Stimulated activated naive CD8-positive, alpha-beta T cell treated with anti-CD3 and anti-CD28 coated beads, Interleukin-15, amount 100 ng/mL, for 72 hours (primary cell): ENCODE measurements at regions not wholly inside any gene's neighbourhood (a gene's known extent, or its start where the extent isn't known, plus 50 kb on each side); places are given as distances from the start of the nearest gene placed in this dataset.
"Not testable (repeated sequence)": the region's sequence is repeated elsewhere in the genome, so short reads cannot be mapped to it uniquely, and the experiment has no call there.

Source experiments
- ATAC-seq: fragments of 150-1000 bp; cut with Tn5 transposase; 2 replicates; pipeline ENCODE4 v1.10.0; 2021; ENCODE audit warnings: mild to moderate bottlenecking, moderate library complexity
- DNase-seq, 2 donors: peaks; one replicate each; pipeline ENCODE4 v3.0.0; 2021 to 2022
- H3K27ac Mint-ChIP-seq, 2 donors: one replicate each; pipeline ENCODE4 v1.8.0; 2022; ENCODE audit warnings: mild to moderate bottlenecking in 2 of 2, mixed read lengths in 2 of 2, moderate library complexity in 2 of 2
- H3K27me3 Mint-ChIP-seq: one replicate; pipeline ENCODE4 v1.8.0; 2022; ENCODE audit warnings: mixed read lengths
- H3K4me1 Mint-ChIP-seq: one replicate; pipeline ENCODE4 v1.8.0; 2022; ENCODE audit warnings: mild to moderate bottlenecking, mixed read lengths
- H3K4me3 Mint-ChIP-seq, 2 donors: one replicate each; pipeline ENCODE4 v1.8.0; 2022; ENCODE audit warnings: mild to moderate bottlenecking in 2 of 2, mixed read lengths in 2 of 2, moderate library complexity in 1 of 2
- H3K9me3 Mint-ChIP-seq, 2 donors: one replicate each; pipeline ENCODE4 v1.8.0; 2022; ENCODE audit warnings: mixed read lengths in 2 of 2

- Mint-ChIP-seq H3K27me3 (no peaks in the 10 kb centered on the region), H3K9me3 (no peaks in the 10 kb centered on the region), H3K4me1 (no peaks in the 10 kb centered on the region), H3K27ac (no peak overlapping the region), H3K4me3 (no peak overlapping the region)
- ATAC-seq (no peak), DNase-seq (no peak)
Measured at GRCh38 chr17:71024969-71025368, 855.6 kb downstream of the KCNJ2 start.

DNA sequence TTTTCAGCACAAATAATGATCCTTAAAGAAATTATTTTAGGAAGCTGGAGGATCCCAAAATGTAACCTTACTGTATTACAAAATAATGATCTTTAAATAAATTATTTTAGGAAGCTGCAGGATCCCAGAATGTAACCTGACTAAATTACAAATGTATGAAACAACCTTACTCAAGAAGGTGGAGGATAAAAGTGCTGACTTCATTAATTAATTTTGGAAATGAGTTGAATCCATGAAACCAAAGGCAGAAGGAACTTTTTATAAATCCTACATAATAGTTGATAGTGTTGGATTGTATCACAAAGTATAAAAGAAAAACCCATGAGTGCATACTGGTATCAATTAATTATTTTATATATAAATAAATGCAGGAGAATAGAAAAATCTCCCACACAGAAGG lies 859.9 kb downstream of the KCNJ2 start:
- Mint-ChIP-seq H3K4me1 (no peaks in the 10 kb centered on the region), H3K27ac (no peak overlapping the region), H3K27me3 (no peaks in the 10 kb centered on the region), H3K4me3 (no peak overlapping the region), H3K9me3 (no peaks in the 10 kb centered on the region)
- DNase-seq (no peak), ATAC-seq (no peak)

DNA sequence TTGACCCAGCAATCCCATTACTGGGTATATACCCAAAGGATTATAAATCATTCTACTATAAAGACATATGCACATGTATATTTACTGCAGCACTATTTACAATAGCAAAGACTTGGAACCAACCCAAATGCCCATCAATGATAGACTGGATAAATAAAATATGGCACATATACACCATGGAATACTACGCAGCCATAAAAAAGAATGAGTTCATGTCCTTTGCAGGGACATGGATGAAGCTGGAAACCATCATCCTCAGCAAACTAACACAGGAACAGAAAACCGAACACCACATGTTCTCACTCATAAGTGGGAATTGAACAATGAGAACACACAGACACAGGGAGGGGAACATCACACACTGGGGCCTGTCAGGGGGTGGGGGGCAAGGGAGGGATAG lies 862.0 kb downstream of the KCNJ2 start:
- not testable (repeated sequence) for H3K9me3 Mint-ChIP-seq, H3K4me1 Mint-ChIP-seq, H3K4me3 Mint-ChIP-seq, ATAC-seq, DNase-seq, H3K27ac Mint-ChIP-seq, H3K27me3 Mint-ChIP-seq

GRCh38 chr17:71032746-71033273 lies 863.5 kb downstream of the KCNJ2 start:
- Mint-ChIP-seq H3K27me3 (no peaks in the 10 kb centered on the region), H3K4me3 (no peak overlapping the region), H3K27ac (no peak overlapping the region), H3K4me1 (no peaks in the 10 kb centered on the region), H3K9me3 (no peaks in the 10 kb centered on the region)
- no peak for ATAC-seq
- no peak for DNase-seq

DNA sequence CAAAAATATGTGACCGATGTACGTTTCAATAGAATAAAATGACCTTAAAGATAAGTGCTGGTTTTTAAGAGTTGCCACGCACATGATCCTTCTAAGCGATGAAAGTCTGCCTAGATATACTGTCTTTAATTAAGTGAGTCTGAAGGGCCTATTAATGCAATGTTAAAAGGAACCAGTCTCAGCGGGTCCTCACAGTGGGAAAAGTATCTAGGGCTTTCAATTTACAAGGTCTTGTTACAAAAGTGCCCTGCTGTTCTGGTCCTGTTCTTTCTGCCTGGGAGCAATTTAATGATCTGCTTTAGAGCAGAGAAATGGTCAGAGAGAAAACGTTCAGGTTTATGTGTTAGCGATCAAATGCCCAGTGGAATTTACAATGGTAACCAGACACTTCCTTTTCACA lies 864.0 kb downstream of the KCNJ2 start:
- Mint-ChIP-seq H3K4me1 (no peaks in the 10 kb centered on the region), H3K9me3 (no peaks in the 10 kb centered on the region), H3K27ac (no peak overlapping the region), H3K4me3 (no peak overlapping the region), H3K27me3 (no peaks in the 10 kb centered on the region)
- DNase-seq = no peak
- no peak for ATAC-seq

- Mint-ChIP-seq H3K9me3 (no peaks in the 10 kb centered on the region), H3K4me3 (no peak overlapping the region), H3K27ac (no peak overlapping the region), H3K27me3 (no peaks in the 10 kb centered on the region), H3K4me1 (no peaks in the 10 kb centered on the region)
- ATAC-seq = no peak
- DNase-seq = no peak
Measured at GRCh38 chr17:71035226-71035625, 865.9 kb downstream of the KCNJ2 start.

- no peaks in the 10 kb centered on the region for H3K27me3 Mint-ChIP-seq
- no peaks in the 10 kb centered on the region for H3K4me1 Mint-ChIP-seq
- ATAC-seq = no peak
- no peak overlapping the region for H3K27ac Mint-ChIP-seq
- H3K9me3 Mint-ChIP-seq = peaks cover 0 to 7% of the 10 kb centered on the region in 2 donors
- H3K4me3 Mint-ChIP-seq = no peak overlapping the region
- no peak for DNase-seq
Measured at GRCh38 chr17:71037386-71037785, 868.1 kb downstream of the KCNJ2 start.

DNA sequence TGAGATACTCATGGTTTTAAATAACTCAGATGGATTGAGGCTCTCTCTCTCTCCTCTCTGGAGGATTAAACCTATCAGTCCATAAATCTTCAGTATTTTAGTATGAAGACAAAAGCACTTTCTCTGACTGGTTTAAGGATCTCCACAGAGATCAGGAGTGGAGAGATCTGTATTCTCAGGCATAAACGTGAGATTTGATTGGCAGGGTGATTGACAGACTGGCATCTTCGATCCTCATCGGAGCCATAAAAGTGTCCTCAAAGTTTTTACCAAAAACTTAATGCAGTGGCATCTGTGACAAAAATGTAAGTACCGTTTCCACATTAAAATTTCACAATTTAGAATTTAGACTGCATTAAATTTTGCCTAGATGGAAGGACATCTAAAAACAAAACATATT lies 870.1 kb downstream of the KCNJ2 start:
- H3K9me3 Mint-ChIP-seq = peaks cover 8 to 10% of the 10 kb centered on the region in 2 donors
- DNase-seq (no peak), ATAC-seq (no peak)
- H3K4me3 Mint-ChIP-seq = no peak overlapping the region
- H3K4me1 Mint-ChIP-seq = no peaks in the 10 kb centered on the region
- no peak overlapping the region for H3K27ac Mint-ChIP-seq
- H3K27me3 Mint-ChIP-seq = no peaks in the 10 kb centered on the region

DNA sequence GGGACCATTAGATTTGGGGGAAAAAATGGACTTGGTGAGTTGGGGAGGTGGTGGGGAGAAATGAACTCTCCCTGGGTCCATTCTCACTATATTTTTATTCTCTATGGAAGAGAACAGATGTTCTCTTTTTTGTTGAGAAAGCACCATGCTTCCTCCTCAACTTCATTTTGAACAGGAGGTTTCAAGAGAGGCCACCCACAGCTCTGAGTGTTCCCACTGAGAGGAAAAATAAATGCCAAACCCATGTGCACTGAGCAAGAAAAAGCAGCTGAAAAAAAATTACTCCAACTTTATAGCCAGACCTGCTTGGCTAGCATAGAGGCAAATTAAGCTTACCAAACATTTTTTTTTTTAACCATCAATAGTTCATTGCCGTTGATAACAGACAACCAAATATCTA lies 883.6 kb downstream of the KCNJ2 start:
- ATAC-seq = no peak
- no peaks in the 10 kb centered on the region for H3K27me3 Mint-ChIP-seq

DNA sequence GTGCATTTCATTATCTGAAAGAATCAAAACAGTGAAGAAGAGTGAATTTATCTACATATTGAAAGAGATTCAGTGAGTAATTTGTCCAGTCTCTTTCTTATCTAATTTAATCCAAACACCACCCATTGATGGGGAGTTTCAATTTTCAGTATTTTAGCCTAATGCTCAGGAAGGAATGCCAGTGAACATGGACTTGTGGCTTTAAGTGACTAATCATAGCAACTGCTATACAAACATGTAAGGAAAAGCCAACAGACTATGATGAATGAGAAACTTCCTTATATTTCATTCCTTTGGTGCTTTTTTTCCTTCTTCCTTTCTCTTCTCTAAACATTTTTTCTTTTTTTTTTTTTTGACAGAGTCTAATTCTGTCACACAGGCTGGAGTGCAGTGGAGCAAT lies 885.8 kb downstream of the KCNJ2 start:
- H3K27ac Mint-ChIP-seq = no peak overlapping the region
- ATAC-seq = no peak
- H3K4me1 Mint-ChIP-seq = no peaks in the 10 kb centered on the region
- no peaks in the 10 kb centered on the region for H3K27me3 Mint-ChIP-seq
- H3K9me3 Mint-ChIP-seq = peaks cover 5 to 11% of the 10 kb centered on the region in 2 donors
- no peak overlapping the region for H3K4me3 Mint-ChIP-seq
- DNase-seq = no peak

More for the DNA sequence above, 883.6 kb downstream of the KCNJ2 start:
- DNase-seq = no peak
- peaks cover 5 to 7% of the 10 kb centered on the region in 2 donors for H3K9me3 Mint-ChIP-seq
- H3K27ac Mint-ChIP-seq = no peak overlapping the region
- no peaks in the 10 kb centered on the region for H3K4me1 Mint-ChIP-seq
- H3K4me3 Mint-ChIP-seq = no peak overlapping the region

- H3K27ac Mint-ChIP-seq = no peak overlapping the region
Measured at GRCh38 chr17:71057448-71057847, 888.1 kb downstream of the KCNJ2 start.

DNA sequence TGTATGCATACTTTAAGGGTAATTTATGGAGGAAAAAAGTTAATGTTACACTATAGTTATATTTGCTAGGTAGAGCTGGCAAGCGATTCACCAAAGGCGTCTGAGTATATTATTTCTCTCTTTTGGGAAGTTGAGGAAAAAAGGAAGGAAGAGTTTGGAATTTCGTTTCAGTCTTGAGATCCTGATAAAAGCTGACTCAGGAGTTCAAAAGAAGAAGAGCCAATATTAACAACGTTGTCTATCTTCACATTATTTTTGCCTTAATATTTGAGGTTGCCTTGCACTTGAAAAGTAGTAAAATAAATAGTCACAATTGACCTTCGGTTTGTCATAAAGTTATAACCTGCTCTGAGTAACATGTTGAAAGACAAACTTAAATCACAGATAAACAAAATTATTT lies 888.6 kb downstream of the KCNJ2 start:
- no peaks in the 10 kb centered on the region for H3K4me1 Mint-ChIP-seq

More at GRCh38 chr17:71057448-71057847, 888.1 kb downstream of the KCNJ2 start:
- no peaks in the 10 kb centered on the region for H3K27me3 Mint-ChIP-seq
- H3K4me3 Mint-ChIP-seq = no peak overlapping the region
- peaks cover 11 to 27% of the 10 kb centered on the region in 2 donors for H3K9me3 Mint-ChIP-seq
- DNase-seq = no peak
- ATAC-seq = no peak
- no peaks in the 10 kb centered on the region for H3K4me1 Mint-ChIP-seq

DNA sequence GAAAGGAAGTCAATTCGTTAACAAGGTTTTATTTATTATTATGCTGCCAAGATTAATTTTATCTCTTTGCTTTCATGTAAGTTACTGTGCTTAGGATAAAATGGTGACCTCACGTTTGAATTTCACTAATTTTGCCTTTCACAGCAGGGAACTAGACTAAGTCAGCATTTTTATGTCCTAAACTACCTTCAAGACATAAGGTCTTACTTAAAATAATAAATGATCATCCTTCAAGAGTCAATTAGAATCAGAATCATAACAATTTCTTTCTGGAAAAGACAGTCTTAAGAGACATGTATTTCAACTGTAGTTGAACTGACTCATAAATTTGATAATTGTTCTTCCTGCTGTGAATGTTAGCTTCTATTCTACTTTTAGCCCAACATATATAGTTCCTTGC lies 893.8 kb downstream of the KCNJ2 start:
- H3K27ac Mint-ChIP-seq = no peak overlapping the region
- no peaks in the 10 kb centered on the region for H3K4me1 Mint-ChIP-seq
- peaks cover 11 to 37% of the 10 kb centered on the region in 2 donors for H3K9me3 Mint-ChIP-seq
- H3K27me3 Mint-ChIP-seq = no peaks in the 10 kb centered on the region
- no peak for ATAC-seq
- no peak for DNase-seq
- no peak overlapping the region for H3K4me3 Mint-ChIP-seq

More for the DNA sequence above, 888.6 kb downstream of the KCNJ2 start:
- no peak overlapping the region for H3K4me3 Mint-ChIP-seq
- no peak overlapping the region for H3K27ac Mint-ChIP-seq
- no peaks in the 10 kb centered on the region for H3K27me3 Mint-ChIP-seq
- H3K9me3 Mint-ChIP-seq = peaks cover 11 to 28% of the 10 kb centered on the region in 2 donors
- no peak for DNase-seq
- no peak for ATAC-seq

GRCh38 chr17:71063559-71063958 lies 894.2 kb downstream of the KCNJ2 start:
- DNase-seq (no peak), ATAC-seq (no peak)
- H3K27me3 Mint-ChIP-seq = no peaks in the 10 kb centered on the region
- peaks cover 11 to 37% of the 10 kb centered on the region in 2 donors for H3K9me3 Mint-ChIP-seq
- no peak overlapping the region for H3K4me3 Mint-ChIP-seq
- no peak overlapping the region for H3K27ac Mint-ChIP-seq
- no peaks in the 10 kb centered on the region for H3K4me1 Mint-ChIP-seq

DNA sequence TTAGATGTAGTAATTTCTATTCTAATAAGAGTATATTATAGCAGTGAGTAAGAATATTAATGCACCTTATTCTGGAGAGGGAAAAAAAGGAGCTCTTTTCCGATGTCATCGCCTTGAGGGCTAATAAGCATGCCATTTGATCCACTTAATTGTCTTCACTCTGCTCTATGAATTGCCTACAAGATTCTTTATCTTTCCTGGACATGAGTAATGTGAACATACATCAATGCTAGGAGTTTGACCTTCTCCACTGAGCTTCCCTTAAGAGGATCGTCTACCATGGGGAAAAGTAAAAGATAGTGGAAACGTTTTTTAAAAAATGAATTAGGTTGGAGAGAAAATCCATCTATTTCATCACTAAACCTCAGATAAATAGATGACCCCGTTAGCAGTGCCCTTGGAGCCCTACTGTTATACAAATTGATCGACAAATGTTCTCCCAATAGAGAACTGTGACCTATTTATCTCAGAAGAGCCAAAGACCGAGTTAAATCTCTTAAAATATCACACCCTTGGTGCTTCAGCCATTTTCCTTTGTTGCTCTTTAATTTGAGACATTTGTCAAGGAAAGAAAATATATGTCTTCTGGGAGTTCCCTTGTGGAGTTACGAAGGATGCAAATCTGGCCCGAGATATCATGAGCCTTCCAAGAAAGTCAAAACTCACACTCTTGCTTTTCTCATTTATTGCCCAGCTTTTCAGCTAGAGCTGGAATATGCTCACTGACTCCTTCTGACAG lies 898.5 kb downstream of the KCNJ2 start:
- ATAC-seq = no peak
- DNase-seq = no peak
- H3K27ac Mint-ChIP-seq = no peak overlapping the region

GRCh38 chr17:71068408-71068750 lies 899.0 kb downstream of the KCNJ2 start:
- Mint-ChIP-seq H3K27ac (no peak overlapping the region), H3K4me1 (no peaks in the 10 kb centered on the region), H3K9me3 (peaks cover 5 to 9% of the 10 kb centered on the region in 2 donors), H3K27me3 (no peaks in the 10 kb centered on the region), H3K4me3 (no peak overlapping the region)
- DNase-seq (no peak), ATAC-seq (no peak)

More for the DNA sequence above, 898.5 kb downstream of the KCNJ2 start:
- H3K9me3 Mint-ChIP-seq = peaks cover 5 to 9% of the 10 kb centered on the region in 2 donors
- H3K4me3 Mint-ChIP-seq = no peak overlapping the region
- no peaks in the 10 kb centered on the region for H3K27me3 Mint-ChIP-seq
- H3K4me1 Mint-ChIP-seq = no peaks in the 10 kb centered on the region

DNA sequence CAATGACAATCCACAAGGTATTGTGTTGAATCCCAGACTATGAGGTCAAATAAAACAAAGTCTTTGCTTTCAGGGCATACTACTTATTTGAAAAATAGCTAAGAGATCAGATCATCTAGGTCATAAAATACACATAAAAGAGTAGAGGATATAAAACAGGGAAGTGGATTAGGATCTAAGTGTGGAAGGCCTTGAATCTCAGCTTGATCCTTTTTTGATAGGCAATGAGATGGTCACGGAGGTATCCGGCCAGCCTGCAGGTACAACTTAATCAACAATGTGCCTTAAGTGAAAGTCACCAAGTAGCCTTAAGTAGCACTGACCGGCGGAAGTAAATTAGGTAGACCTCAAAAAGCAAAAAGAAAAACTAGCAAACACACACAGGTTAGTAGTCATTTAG lies 901.7 kb downstream of the KCNJ2 start:
- Mint-ChIP-seq H3K27ac (no peak overlapping the region), H3K9me3 (peaks cover 0 to 5% of the 10 kb centered on the region in 2 donors), H3K4me1 (no peaks in the 10 kb centered on the region), H3K27me3 (no peaks in the 10 kb centered on the region), H3K4me3 (no peak overlapping the region)
- ATAC-seq (no peak), DNase-seq (no peak)
